Glutamatergic neuron (in vitro differentiated cells): ENCODE measurements at regions not wholly inside any gene's neighbourhood (a gene's known extent, or its start where the extent isn't known, plus 50 kb on each side); places are given as distances from the start of the nearest gene placed in this dataset.
"Not testable (repeated sequence)": the region's sequence is repeated elsewhere in the genome, so short reads cannot be mapped to it uniquely, and the experiment has no call there.

Experiments
- DNase-seq: peaks from one replicate; pipeline ENCODE4 v3.0.0; 2022
- H3K27ac Mint-ChIP-seq: one replicate; pipeline ENCODE4 v1.8.0; 2020; ENCODE audit warnings: mild to moderate bottlenecking, mixed read lengths, inconsistent platforms; ENCODE audit not compliant: unreplicated experiment
- H3K27me3 Mint-ChIP-seq: one replicate; pipeline ENCODE4 v1.8.0; 2020; ENCODE audit warnings: mild to moderate bottlenecking, moderate library complexity, mixed read lengths, inconsistent platforms; ENCODE audit not compliant: unreplicated experiment
- H3K36me3 Mint-ChIP-seq: one replicate; pipeline ENCODE4 v1.8.0; 2020; ENCODE audit warnings: mild to moderate bottlenecking, mixed read lengths, inconsistent platforms; ENCODE audit not compliant: unreplicated experiment
- H3K4me1 Mint-ChIP-seq: one replicate; pipeline ENCODE4 v1.8.0; 2020; ENCODE audit warnings: mild to moderate bottlenecking, low read depth, mixed read lengths, inconsistent platforms; ENCODE audit not compliant: unreplicated experiment
- H3K4me3 Mint-ChIP-seq: one replicate; pipeline ENCODE4 v1.8.0; 2020; ENCODE audit warnings: mild to moderate bottlenecking, mixed read lengths, inconsistent platforms; ENCODE audit not compliant: unreplicated experiment
- H3K9me3 Mint-ChIP-seq: one replicate; pipeline ENCODE4 v1.8.0; 2020; ENCODE audit warnings: mild to moderate bottlenecking, moderate library complexity, mixed read lengths, inconsistent platforms; ENCODE audit not compliant: unreplicated experiment
- CTCF ChIP-seq: fragments of 200-600 bp; sonication (generic); IDR thresholded peaks from one replicate; pipeline ENCODE4 v1.5.0; 2021; ENCODE audit not compliant: partially characterized antibody, unreplicated experiment

- no peak overlapping the region for H3K4me3 Mint-ChIP-seq
Observed at GRCh38 chr9:33728613-33729012, 66.7 kb upstream of the PRSS3 start.

GRCh38 chr9:33731142-33731541 lies 64.2 kb upstream of the PRSS3 start:
- Mint-ChIP-seq H3K36me3 (peaks cover 4% of the 10 kb centered on the region), H3K27me3 (no peaks in the 10 kb centered on the region), H3K4me3 (no peak overlapping the region), H3K9me3 (no peaks in the 10 kb centered on the region), H3K27ac (no peak overlapping the region), H3K4me1 (no peaks in the 10 kb centered on the region)
- no peak for DNase-seq
- TF ChIP-seq CTCF, result no peak

More at GRCh38 chr9:33728613-33729012, 66.7 kb upstream of the PRSS3 start:
- no peak for DNase-seq
- H3K36me3 Mint-ChIP-seq, result no peaks in the 10 kb centered on the region
- H3K27ac Mint-ChIP-seq, result no peak overlapping the region
- TF ChIP-seq CTCF, result no peak
- no peaks in the 10 kb centered on the region for H3K4me1 Mint-ChIP-seq
- no peaks in the 10 kb centered on the region for H3K27me3 Mint-ChIP-seq
- H3K9me3 Mint-ChIP-seq, result peaks cover 2% of the 10 kb centered on the region

- Mint-ChIP-seq H3K4me3 (no peak overlapping the region), H3K4me1 (no peaks in the 10 kb centered on the region), H3K27ac (no peak overlapping the region), H3K36me3 (peaks cover 4% of the 10 kb centered on the region), H3K9me3 (no peaks in the 10 kb centered on the region), H3K27me3 (peaks cover 2% of the 10 kb centered on the region)
- DNase-seq, result no peak
- TF ChIP-seq CTCF, result no peak
Observed at GRCh38 chr9:33731625-33732024, 63.7 kb upstream of the PRSS3 start.

- not testable (repeated sequence) for H3K4me3 Mint-ChIP-seq, H3K27ac Mint-ChIP-seq, H3K4me1 Mint-ChIP-seq, H3K9me3 Mint-ChIP-seq, H3K36me3 Mint-ChIP-seq, DNase-seq, H3K27me3 Mint-ChIP-seq
Observed at GRCh38 chr9:33734247-33734940, 61.0 kb upstream of the PRSS3 start.

GRCh38 chr9:33734941-33735835 lies 60.2 kb upstream of the PRSS3 start:
- not testable (repeated sequence) for DNase-seq, H3K27ac Mint-ChIP-seq, H3K4me3 Mint-ChIP-seq, H3K4me1 Mint-ChIP-seq, H3K9me3 Mint-ChIP-seq, H3K27me3 Mint-ChIP-seq, H3K36me3 Mint-ChIP-seq
